OCI-LY3 (cell line): ENCODE measurements at regions not wholly inside any gene's neighbourhood (a gene's known extent, or its start where the extent isn't known, plus 50 kb on each side); places are given as distances from the start of the nearest gene placed in this dataset.

Experiments used
- EZH2phosphoT487 ChIP-seq: fragments of 200-600 bp; shearing (Covaris generic); IDR thresholded peaks from 2 replicates; pipeline ENCODE4 v1.6.1; 2018; ENCODE audit warnings: antibody characterized with exemption, mixed run types, low read depth
- TF ChIP-seq, protein P1 (sequence below): fragments of 200-600, 300-600 bp; sonication (generic); IDR thresholded peaks from 2 replicates; pipeline ENCODE4 v1.5.1; 2014; ENCODE audit warnings: antibody characterized with exemption, low read length, low read depth

DNA sequence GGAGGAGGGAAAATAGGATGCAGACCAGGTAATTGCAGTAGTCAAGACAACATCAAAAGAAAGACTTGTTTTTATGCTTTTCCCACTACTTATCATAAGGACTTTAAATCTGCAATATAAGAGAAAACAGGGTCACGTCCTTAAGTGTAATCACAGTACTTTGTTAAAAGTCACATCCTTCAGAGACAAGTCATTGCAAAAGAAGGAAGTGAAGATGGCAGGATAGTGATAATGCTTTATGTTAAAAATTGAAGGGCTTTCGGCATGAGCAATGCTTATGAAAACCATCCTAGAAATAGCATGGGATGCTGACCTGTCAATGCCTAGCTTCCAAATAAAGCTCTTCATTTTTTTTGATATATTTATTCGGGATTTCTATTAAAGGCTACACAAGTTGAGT, 110.2 kb upstream of the TENM3 start:
- TF ChIP-seq, protein P1, sequence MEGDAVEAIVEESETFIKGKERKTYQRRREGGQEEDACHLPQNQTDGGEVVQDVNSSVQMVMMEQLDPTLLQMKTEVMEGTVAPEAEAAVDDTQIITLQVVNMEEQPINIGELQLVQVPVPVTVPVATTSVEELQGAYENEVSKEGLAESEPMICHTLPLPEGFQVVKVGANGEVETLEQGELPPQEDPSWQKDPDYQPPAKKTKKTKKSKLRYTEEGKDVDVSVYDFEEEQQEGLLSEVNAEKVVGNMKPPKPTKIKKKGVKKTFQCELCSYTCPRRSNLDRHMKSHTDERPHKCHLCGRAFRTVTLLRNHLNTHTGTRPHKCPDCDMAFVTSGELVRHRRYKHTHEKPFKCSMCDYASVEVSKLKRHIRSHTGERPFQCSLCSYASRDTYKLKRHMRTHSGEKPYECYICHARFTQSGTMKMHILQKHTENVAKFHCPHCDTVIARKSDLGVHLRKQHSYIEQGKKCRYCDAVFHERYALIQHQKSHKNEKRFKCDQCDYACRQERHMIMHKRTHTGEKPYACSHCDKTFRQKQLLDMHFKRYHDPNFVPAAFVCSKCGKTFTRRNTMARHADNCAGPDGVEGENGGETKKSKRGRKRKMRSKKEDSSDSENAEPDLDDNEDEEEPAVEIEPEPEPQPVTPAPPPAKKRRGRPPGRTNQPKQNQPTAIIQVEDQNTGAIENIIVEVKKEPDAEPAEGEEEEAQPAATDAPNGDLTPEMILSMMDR, result no peak
- no peak for TF ChIP-seq EZH2phosphoT487
